ENCODE measurements at regions not wholly inside any gene's neighbourhood (a gene's known extent, or its start where the extent isn't known, plus 50 kb on each side); places are given as distances from the start of the nearest gene placed in this dataset.

DNA sequence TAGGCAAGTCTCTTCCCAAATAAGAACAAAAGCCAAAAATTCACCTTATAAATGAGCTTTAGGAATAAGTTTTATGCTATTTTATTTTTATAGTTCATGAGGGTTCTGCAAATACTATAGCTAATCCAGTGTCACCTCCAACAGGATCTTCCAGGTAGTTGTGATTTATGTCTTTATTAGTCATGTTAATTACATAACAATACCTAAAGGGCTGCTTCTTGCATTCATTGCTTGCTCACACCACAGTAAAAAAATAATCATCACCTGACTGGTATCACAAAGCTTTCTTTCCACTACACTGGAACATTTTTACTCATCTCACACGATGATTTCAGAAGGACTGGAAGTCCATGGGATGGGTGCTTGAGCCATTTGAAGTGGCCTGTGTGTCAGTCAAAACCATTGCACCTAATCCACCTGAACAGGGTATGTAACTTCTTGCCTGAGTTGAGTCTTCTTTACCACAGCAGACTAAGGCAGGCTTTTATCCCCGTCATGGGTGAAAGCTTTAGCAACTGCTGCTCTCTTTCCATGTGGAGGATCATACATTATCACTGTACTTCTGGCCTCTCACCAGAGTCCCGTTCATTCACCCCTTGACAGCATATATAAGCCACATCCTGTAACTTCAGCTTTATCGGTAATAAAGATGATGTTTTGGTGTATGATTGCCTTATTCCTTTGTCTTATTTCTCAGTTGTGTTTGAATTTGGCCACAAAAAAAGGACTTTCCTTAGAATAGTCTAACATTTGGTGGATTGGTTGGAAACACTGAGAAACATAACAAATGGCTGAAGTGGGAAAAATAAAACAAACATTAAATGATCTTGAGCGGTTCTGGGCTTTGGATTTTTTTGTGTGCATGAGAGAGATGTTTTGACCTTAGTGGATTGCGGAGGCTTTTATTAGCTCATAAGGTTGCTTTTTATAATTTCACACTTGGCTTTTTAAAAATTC lies 382.6 kb upstream of the THBS1 start:
- no peaks in the 10 kb centered on the region for H4K20me1 ChIP-seq (ENCODE audit: insufficient read depth, low read length)
- no peak overlapping the region for H2AFZ ChIP-seq (ENCODE audit: low read length)
- TF ChIP-seq, protein P1, sequence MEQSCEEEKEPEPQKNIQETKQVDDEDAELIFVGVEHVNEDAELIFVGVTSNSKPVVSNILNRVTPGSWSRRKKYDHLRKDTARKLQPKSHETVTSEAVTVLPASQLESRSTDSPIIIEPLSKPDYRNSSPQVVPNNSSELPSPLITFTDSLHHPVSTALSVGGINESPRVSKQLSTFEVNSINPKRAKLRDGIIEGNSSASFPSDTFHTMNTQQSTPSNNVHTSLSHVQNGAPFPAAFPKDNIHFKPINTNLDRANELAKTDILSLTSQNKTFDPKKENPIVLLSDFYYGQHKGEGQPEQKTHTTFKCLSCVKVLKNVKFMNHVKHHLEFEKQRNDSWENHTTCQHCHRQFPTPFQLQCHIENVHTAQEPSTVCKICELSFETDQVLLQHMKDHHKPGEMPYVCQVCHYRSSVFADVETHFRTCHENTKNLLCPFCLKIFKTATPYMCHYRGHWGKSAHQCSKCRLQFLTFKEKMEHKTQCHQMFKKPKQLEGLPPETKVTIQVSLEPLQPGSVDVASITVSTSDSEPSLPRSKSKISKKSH (CRISPR knock-in tag; IDR thresholded peaks at IDR 0.05; ENCODE audit: borderline replicate concordance): no peak
- ChIA-PET POLR2A (no interaction called here), CTCF (ENCODE audit: low intra/inter-chr PET ratio, low total read pairs) (no interaction called here)
- H3K9me3 ChIP-seq (ENCODE audit: low read length): no peaks in the 10 kb centered on the region
- ATAC-seq: no peak
- no peaks in the 10 kb centered on the region for H3K36me3 ChIP-seq (replicated peaks in 1 of 2; ENCODE audit: control insufficient read depth in 1 of 2, insufficient read depth in 2 of 2, low read length in 2 of 2)
- H3K4me2 ChIP-seq (ENCODE audit: low read depth, low read length): no peak overlapping the region
- BruUV-seq (replicated peaks): no TSS peak
- H3K27ac ChIP-seq (ENCODE audit: extremely low read length, insufficient read depth, low read length): no peak overlapping the region
- no peaks in the 10 kb centered on the region for H3K27me3 ChIP-seq (ENCODE audit: control insufficient read depth in 1 of 2, insufficient read depth in 2 of 2, low read length in 2 of 2)
- 82% methylated on average over 6 of the region's 6 CpGs for WGBS (ENCODE audit: low lambda C conversion rate)
- no peaks in the 10 kb centered on the region for H3K79me2 ChIP-seq (ENCODE audit: insufficient read depth, low read length)
- in situ Hi-C loops (cut with HindIII; ENCODE audit: extremely low pct_ligation_motif_present, low pct_unique_long_range_greater_than_20kb) (no loop called here), intact Hi-C loops (cut with micrococcal nuclease; ENCODE audit: unreplicated experiment) (no loop called here)
- no peak overlapping the region for H3K9ac ChIP-seq (ENCODE audit: insufficient read depth, low read depth, low read length)
- H3K4me3 ChIP-seq (replicated peaks in 1 of 3; ENCODE audit: insufficient read depth in 1 of 3, low read depth in 2 of 3, low read length in 3 of 3): no peak overlapping the region
- no peak for DNase-seq (ENCODE audit: low spot score)
- no peak for FAIRE-seq
- H3K4me1 ChIP-seq (ENCODE audit: insufficient read depth, low read length): peaks cover 10% of the 10 kb centered on the region

DNA sequence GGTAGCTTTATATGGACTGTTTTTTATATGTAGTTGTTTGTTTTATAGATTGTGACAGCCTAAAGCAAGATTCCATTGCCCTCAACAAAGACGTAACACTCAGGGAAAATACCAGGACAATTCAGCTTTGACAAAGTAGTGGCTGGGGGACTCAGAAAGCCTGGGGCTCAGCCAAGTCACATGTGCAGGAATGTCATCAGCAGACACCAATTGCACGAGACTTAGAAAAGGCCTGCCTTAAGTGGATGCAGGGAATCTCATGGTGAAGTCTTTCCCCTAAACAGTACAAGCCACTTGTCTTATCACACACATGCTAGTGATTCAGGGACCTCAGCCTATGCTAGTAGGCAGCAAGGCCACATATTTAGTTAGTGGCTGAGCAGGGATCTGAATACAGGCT lies 381.8 kb upstream of the THBS1 start:
- Histone ChIP-seq H3K27ac (ENCODE audit: extremely low read length, insufficient read depth, low read length) (no peak overlapping the region), H3K27me3 (ENCODE audit: control insufficient read depth in 1 of 2, insufficient read depth in 2 of 2, low read length in 2 of 2) (no peaks in the 10 kb centered on the region), H3K9me3 (ENCODE audit: low read length) (no peaks in the 10 kb centered on the region), H3K4me2 (ENCODE audit: low read depth, low read length) (no peak overlapping the region), H3K36me3 (replicated peaks in 1 of 2; ENCODE audit: control insufficient read depth in 1 of 2, insufficient read depth in 2 of 2, low read length in 2 of 2) (no peaks in the 10 kb centered on the region), H3K4me1 (ENCODE audit: insufficient read depth, low read length) (peaks cover 10% of the 10 kb centered on the region), H4K20me1 (ENCODE audit: insufficient read depth, low read length) (no peaks in the 10 kb centered on the region), H3K9ac (ENCODE audit: insufficient read depth, low read depth, low read length) (no peak overlapping the region), H3K4me3 (replicated peaks in 1 of 3; ENCODE audit: insufficient read depth in 1 of 3, low read depth in 2 of 3, low read length in 3 of 3) (no peak overlapping the region), H2AFZ (ENCODE audit: low read length) (no peak overlapping the region), H3K79me2 (ENCODE audit: insufficient read depth, low read length) (no peaks in the 10 kb centered on the region)
- no TSS peak for BruUV-seq (replicated peaks)
- DNase-seq (ENCODE audit: low spot score) (no peak), FAIRE-seq (no peak), ATAC-seq (no peak)
- 100% methylated on average over 1 of the region's 2 CpGs for WGBS (ENCODE audit: low lambda C conversion rate)
- in situ Hi-C loops (cut with HindIII; ENCODE audit: extremely low pct_ligation_motif_present, low pct_unique_long_range_greater_than_20kb): no loop called here
- intact Hi-C loops (cut with micrococcal nuclease; ENCODE audit: unreplicated experiment): no loop called here
- ChIA-PET CTCF (ENCODE audit: low intra/inter-chr PET ratio, low total read pairs) (no interaction called here), POLR2A (no interaction called here)
- TF ChIP-seq ZNF556 (CRISPR knock-in tag; IDR thresholded peaks at IDR 0.05; ENCODE audit: borderline replicate concordance) (no peak), HMGA1 (CRISPR knock-in tag; conservative IDR thresholded peaks at IDR 0.05) (no peak)
